ENCODE measurements at regions not wholly inside any gene's neighbourhood (a gene's known extent, or its start where the extent isn't known, plus 50 kb on each side); places are given as distances from the start of the nearest gene placed in this dataset.

DNA sequence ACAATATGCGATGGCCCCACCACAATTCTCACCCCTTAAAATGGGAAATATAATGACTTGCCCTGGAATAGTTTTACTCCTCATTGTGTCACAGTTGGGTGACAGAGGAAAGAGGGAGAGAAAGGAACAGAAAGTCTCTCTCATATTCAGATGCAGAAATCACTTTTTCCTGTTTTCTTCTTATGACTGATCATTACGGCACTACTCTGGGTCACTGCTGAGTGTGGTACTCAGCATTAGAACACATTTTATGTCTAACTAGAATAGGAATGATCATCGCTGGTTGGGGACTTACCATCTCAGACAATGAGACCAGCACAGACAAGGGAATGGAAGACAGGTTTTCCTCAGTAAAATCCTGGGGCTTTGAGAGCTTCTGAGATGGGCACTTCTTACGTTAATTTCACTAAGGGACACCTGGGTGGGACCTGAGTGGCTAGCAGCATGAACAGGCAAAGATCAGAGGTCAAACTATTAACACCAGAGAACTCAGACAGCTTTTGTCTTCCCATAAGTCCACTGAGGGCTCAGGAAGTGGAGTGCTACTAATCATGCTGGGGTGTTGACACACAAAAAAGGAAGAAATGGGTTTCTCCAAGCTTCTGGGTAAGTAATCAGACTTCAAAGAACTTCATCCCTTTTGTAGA is 54.9 kb upstream of the ARHGAP18 start (continued):
- TF ChIP-seq, protein P1, sequence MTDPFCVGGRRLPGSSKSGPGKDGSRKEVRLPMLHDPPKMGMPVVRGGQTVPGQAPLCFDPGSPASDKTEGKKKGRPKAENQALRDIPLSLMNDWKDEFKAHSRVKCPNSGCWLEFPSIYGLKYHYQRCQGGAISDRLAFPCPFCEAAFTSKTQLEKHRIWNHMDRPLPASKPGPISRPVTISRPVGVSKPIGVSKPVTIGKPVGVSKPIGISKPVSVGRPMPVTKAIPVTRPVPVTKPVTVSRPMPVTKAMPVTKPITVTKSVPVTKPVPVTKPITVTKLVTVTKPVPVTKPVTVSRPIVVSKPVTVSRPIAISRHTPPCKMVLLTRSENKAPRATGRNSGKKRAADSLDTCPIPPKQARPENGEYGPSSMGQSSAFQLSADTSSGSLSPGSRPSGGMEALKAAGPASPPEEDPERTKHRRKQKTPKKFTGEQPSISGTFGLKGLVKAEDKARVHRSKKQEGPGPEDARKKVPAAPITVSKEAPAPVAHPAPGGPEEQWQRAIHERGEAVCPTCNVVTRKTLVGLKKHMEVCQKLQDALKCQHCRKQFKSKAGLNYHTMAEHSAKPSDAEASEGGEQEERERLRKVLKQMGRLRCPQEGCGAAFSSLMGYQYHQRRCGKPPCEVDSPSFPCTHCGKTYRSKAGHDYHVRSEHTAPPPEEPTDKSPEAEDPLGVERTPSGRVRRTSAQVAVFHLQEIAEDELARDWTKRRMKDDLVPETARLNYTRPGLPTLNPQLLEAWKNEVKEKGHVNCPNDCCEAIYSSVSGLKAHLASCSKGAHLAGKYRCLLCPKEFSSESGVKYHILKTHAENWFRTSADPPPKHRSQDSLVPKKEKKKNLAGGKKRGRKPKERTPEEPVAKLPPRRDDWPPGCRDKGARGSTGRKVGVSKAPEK (CRISPR knock-in tag; IDR thresholded peaks at IDR 0.05; ENCODE audit: borderline replicate concordance) = no peak
- no peak for TF ChIP-seq KDM6A (CRISPR knock-in tag; IDR thresholded peaks at IDR 0.05; ENCODE audit: low read depth)
- TF ChIP-seq TARDBP (CRISPR knock-in tag; IDR thresholded peaks at IDR 0.05) = no peak
- TF ChIP-seq JUNB (CRISPR knock-in tag; IDR thresholded peaks at IDR 0.05; ENCODE audit: borderline replicate concordance) = no peak

DNA sequence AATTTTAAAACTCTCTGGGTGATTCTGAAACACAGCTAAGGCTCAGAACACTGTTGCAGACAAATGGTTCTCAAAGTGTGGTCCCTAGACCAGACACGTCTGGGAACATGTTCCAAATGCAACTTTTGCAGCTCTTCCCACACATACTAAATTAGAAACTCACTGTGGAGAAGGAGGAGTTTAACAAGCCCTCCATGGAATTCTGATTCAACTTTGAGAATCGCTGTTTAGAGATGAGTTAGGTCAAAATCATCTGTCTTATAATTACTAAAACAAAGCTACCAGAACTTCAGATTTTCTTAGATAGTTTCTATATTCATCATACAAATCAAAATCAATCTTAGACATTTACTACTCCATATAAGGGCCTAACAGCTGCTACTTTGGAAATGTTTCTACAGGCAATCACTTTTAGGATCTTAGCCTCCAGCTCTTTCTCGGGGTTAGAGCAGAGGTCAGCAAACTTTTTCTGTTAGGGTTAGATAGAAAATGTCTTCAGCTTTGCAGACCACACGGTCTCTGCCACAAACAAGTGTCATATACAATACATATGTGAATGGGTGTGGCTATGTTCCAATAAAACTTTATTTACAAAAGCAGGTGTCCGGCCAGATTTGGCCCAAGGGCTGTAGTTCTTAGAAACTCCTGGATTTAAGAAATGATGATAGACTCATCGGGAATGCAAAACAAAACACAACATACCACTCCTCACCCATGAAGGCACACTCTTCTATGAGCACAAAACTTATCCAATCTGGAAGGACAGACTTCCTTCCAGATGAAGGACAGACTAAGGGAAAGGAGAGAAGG is 50.0 kb upstream of the ARHGAP18 start:
- FAIRE-seq = no peak
- BruUV-seq (replicated peaks) = no TSS peak
- ChIA-PET POLR2A (no interaction called here), CTCF (ENCODE audit: low intra/inter-chr PET ratio, low total read pairs) (no interaction called here)
- DNase-seq (ENCODE audit: low spot score) = no peak
- Histone ChIP-seq H3K4me2 (ENCODE audit: low read depth, low read length) (no peak overlapping the region), H2AFZ (ENCODE audit: low read length) (no peak overlapping the region), H3K36me3 (replicated peaks in 1 of 2; ENCODE audit: control insufficient read depth in 1 of 2, insufficient read depth in 2 of 2, low read length in 2 of 2) (no peaks in the 10 kb centered on the region), H3K4me1 (ENCODE audit: insufficient read depth, low read length) (no peaks in the 10 kb centered on the region), H4K20me1 (ENCODE audit: insufficient read depth, low read length) (no peaks in the 10 kb centered on the region), H3K9me3 (ENCODE audit: low read length) (no peaks in the 10 kb centered on the region), H3K9ac (ENCODE audit: insufficient read depth, low read depth, low read length) (no peak overlapping the region), H3K4me3 (replicated peaks in 1 of 3; ENCODE audit: insufficient read depth in 1 of 3, low read depth in 2 of 3, low read length in 3 of 3) (no peak overlapping the region), H3K79me2 (ENCODE audit: insufficient read depth, low read length) (no peaks in the 10 kb centered on the region), H3K27ac (ENCODE audit: extremely low read length, insufficient read depth, low read length) (no peak overlapping the region), H3K27me3 (ENCODE audit: control insufficient read depth in 1 of 2, insufficient read depth in 2 of 2, low read length in 2 of 2) (peaks cover 0 to 7% of the 10 kb centered on the region in 2 experiments; a peak in 3 of 5 replicates)
- WGBS (ENCODE audit: low lambda C conversion rate) = 14% methylated on average over 6 of the region's 6 CpGs
- ATAC-seq = no peak
- in situ Hi-C loops (cut with HindIII; ENCODE audit: extremely low pct_ligation_motif_present, low pct_unique_long_range_greater_than_20kb) (no loop called here), intact Hi-C loops (cut with micrococcal nuclease; ENCODE audit: unreplicated experiment) (no loop called here)
- TF ChIP-seq, protein P2, sequence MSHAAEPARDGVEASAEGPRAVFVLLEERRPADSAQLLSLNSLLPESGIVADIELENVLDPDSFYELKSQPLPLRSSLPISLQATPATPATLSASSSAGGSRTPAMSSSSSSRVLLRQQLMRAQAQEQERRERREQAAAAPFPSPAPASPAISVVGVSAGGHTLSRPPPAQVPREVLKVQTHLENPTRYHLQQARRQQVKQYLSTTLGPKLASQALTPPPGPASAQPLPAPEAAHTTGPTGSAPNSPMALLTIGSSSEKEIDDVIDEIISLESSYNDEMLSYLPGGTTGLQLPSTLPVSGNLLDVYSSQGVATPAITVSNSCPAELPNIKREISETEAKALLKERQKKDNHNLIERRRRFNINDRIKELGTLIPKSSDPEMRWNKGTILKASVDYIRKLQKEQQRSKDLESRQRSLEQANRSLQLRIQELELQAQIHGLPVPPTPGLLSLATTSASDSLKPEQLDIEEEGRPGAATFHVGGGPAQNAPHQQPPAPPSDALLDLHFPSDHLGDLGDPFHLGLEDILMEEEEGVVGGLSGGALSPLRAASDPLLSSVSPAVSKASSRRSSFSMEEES (CRISPR knock-in tag; IDR thresholded peaks at IDR 0.05) = no peak
- no peak for TF ChIP-seq ZBTB20 (CRISPR knock-in tag; IDR thresholded peaks at IDR 0.05; ENCODE audit: borderline replicate concordance, low read depth)
- TF ChIP-seq AHR (CRISPR knock-in tag; IDR thresholded peaks at IDR 0.05) = no peak
- no peak for TF ChIP-seq FOSL1 (CRISPR knock-in tag; IDR thresholded peaks at IDR 0.05; ENCODE audit: borderline replicate concordance)
- TF ChIP-seq ZNF737 (CRISPR knock-in tag; IDR thresholded peaks at IDR 0.05; ENCODE audit: borderline replicate concordance) = no peak
- TF ChIP-seq ZNF607 (CRISPR knock-in tag; IDR thresholded peaks at IDR 0.05; ENCODE audit: borderline replicate concordance) = no peak
- no peak for TF ChIP-seq SMARCE1 (IDR thresholded peaks at IDR 0.05; ENCODE audit: borderline replicate concordance)

Data from HepG2 (cell line).